ENCODE measurements at regions not wholly inside any gene's neighbourhood (a gene's known extent, or its start where the extent isn't known, plus 50 kb on each side); places are given as distances from the start of the nearest gene placed in this dataset.

DNA sequence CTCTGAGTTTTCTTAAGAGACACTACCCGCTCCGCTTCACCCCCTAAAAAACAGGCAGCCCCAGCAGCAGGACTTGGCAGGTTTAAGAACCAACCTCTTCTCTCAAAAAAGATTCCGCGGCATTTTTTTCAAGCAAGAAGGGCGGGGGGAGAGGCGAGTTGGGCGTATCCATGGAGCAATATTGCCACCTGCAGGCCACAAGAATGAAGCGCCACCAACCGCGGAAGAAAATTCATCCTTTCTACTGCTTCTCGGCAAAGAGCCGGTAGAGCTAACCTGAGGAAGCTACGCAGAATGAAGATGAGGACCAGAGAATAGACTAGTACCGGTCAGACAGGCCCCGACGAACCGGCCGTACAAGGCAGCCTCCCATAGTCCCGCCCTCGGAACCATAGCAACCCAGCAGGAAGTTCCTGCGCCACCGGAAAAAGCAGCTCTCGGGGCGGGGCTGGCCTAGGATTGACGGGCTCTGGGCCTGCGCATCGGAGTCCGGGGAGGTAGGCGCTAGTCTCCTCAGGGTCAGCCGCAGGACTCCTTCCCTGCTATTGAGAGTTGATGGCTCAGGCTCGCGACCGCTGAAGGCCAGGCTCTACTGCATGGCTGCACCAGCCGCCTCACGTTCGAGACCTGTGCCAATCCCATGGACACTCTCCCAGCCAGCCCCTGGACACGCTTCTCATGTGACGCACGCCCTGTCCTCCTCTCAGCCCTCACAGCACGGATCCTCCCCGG lies 76.9 kb downstream of the MAGED4 start:
- H3K9me3 ChIP-seq (ENCODE audit: control insufficient read depth, insufficient read depth, low read length) = no peaks in the 10 kb centered on the region
- peak overlapping the region; percentile 84; the same call in 1 of the 2 replicates for H3K18ac ChIP-seq (ENCODE audit: low read depth, low read length)
- H3K36me3 ChIP-seq (ENCODE audit: control insufficient read depth, insufficient read depth, low read length) = no peaks in the 10 kb centered on the region
- in situ Hi-C loops (cut with MboI; ENCODE audit: low sequenced_read_pairs) (no loop called here), dilution Hi-C loops (cut with HindIII; ENCODE audit: low sequenced_read_pairs, unreplicated experiment) (no loop called here), intact Hi-C loops (cut with micrococcal nuclease) (loop anchor here (2.0 to 5.0 kb wide), 2 partner anchors 621 to 774 kb away; no protein-coding TSS in a partner anchor)
- no peaks in the 10 kb centered on the region for H3K4me1 ChIP-seq (ENCODE audit: control insufficient read depth, insufficient read depth, low read length)
- peak overlapping the region; percentile 73 for H2BK5ac ChIP-seq (ENCODE audit: low read depth, low read length, poor library complexity, severe bottlenecking)
- ChIA-PET CTCF (no interaction called here), POLR2A (ENCODE audit: unreplicated experiment) (interaction anchor here (0.5 kb wide), 1 partner anchor 462 kb away, joined by 3 read pairs; no protein-coding TSS in a partner anchor)
- H2BK20ac ChIP-seq (ENCODE audit: low read depth, low read length) = peak overlapping the region; percentile 80; the same call in 1 of the 2 replicates
- peak overlapping the region; percentile 90 for H3K4me2 ChIP-seq (ENCODE audit: low read depth, low read length)
- peak overlapping the region; percentile 89 to 97 for H4K8ac ChIP-seq (ENCODE audit: low read depth in 2 of 2, low read length in 2 of 2)
- peak overlapping the region; percentile 99 for H2AFZ ChIP-seq (replicated peaks; ENCODE audit: low read length, poor library complexity)
- H2BK15ac ChIP-seq (ENCODE audit: low read depth, low read length) = peak overlapping the region; percentile 66; the same call in 1 of the 3 replicates
- H3K27me3 ChIP-seq (ENCODE audit: control insufficient read depth, insufficient read depth, low read length) = peaks cover 2% of the 10 kb centered on the region
- BruUV-seq (replicated peaks) = no TSS peak
- H4K5ac ChIP-seq (ENCODE audit: low read depth, low read length) = peak overlapping the region; percentile 90
- peak overlapping the region; percentile 98 for H3K56ac ChIP-seq (ENCODE audit: extremely low read depth, insufficient read depth, low read length)
- peak overlapping the region; percentile 96 for H3K4ac ChIP-seq (ENCODE audit: low read depth, low read length)
- H3K4me3 ChIP-seq (ENCODE audit: insufficient read depth, low read depth, low read length) = peak overlapping the region; percentile 68
- H3K23ac ChIP-seq (ENCODE audit: low read depth, low read length) = peak overlapping the region; percentile 91; the same call in 1 of the 2 replicates
- peak overlapping the region; percentile 95 for H2BK120ac ChIP-seq (ENCODE audit: low read depth, low read length)
- H3K14ac ChIP-seq (replicated peaks; ENCODE audit: low read depth, low read length) = peak overlapping the region; percentile 98
- H2AK5ac ChIP-seq (ENCODE audit: low read depth, low read length) = no peak overlapping the region
- peak overlapping the region; percentile 87 for H3K27ac ChIP-seq (ENCODE audit: insufficient read depth, low read length)
- H3K9ac ChIP-seq (ENCODE audit: low read depth, low read length) = peak overlapping the region; percentile 87
- TF ChIP-seq RCOR1 (IDR thresholded peaks at IDR 0.05; ENCODE audit: insufficient replicate concordance, low read length) (no peak), POLR2A (IDR thresholded peaks at IDR 0.05; ENCODE audit: low read depth, low read length) (no peak; the same call in 1 of the 2 replicates), CEBPB (IDR thresholded peaks at IDR 0.05; ENCODE audit: low read depth, low read length) (no peak), NFE2L2 (IDR thresholded peaks at IDR 0.05; ENCODE audit: low read depth, low read length) (no peak), MXI1 (IDR thresholded peaks at IDR 0.05; ENCODE audit: borderline replicate concordance, low read depth, low read length) (no peak), SMC3 (IDR thresholded peaks at IDR 0.05; ENCODE audit: low read depth, low read length) (peak; percentile 65), MAFK (IDR thresholded peaks at IDR 0.05; ENCODE audit: low read depth, low read length) (no peak), MAZ (IDR thresholded peaks at IDR 0.05; ENCODE audit: borderline replicate concordance, low read depth, low read length) (peak; percentile 99), RAD21 (IDR thresholded peaks at IDR 0.05; ENCODE audit: low read length) (peak; percentile 89), CHD1 (IDR thresholded peaks at IDR 0.05; ENCODE audit: low read depth, low read length) (no peak), RFX5 (IDR thresholded peaks at IDR 0.05; ENCODE audit: low read depth, low read length) (no peak)
- TF ChIP-seq, protein P1, sequence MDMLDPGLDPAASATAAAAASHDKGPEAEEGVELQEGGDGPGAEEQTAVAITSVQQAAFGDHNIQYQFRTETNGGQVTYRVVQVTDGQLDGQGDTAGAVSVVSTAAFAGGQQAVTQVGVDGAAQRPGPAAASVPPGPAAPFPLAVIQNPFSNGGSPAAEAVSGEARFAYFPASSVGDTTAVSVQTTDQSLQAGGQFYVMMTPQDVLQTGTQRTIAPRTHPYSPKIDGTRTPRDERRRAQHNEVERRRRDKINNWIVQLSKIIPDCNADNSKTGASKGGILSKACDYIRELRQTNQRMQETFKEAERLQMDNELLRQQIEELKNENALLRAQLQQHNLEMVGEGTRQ (IDR thresholded peaks at IDR 0.05; ENCODE audit: low read depth, low read length) = no peak
- TF ChIP-seq, protein P2, sequence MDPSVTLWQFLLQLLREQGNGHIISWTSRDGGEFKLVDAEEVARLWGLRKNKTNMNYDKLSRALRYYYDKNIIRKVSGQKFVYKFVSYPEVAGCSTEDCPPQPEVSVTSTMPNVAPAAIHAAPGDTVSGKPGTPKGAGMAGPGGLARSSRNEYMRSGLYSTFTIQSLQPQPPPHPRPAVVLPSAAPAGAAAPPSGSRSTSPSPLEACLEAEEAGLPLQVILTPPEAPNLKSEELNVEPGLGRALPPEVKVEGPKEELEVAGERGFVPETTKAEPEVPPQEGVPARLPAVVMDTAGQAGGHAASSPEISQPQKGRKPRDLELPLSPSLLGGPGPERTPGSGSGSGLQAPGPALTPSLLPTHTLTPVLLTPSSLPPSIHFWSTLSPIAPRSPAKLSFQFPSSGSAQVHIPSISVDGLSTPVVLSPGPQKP (IDR thresholded peaks at IDR 0.05; ENCODE audit: borderline replicate concordance, low read depth, low read length) = no peak
- TF ChIP-seq, protein P3, sequence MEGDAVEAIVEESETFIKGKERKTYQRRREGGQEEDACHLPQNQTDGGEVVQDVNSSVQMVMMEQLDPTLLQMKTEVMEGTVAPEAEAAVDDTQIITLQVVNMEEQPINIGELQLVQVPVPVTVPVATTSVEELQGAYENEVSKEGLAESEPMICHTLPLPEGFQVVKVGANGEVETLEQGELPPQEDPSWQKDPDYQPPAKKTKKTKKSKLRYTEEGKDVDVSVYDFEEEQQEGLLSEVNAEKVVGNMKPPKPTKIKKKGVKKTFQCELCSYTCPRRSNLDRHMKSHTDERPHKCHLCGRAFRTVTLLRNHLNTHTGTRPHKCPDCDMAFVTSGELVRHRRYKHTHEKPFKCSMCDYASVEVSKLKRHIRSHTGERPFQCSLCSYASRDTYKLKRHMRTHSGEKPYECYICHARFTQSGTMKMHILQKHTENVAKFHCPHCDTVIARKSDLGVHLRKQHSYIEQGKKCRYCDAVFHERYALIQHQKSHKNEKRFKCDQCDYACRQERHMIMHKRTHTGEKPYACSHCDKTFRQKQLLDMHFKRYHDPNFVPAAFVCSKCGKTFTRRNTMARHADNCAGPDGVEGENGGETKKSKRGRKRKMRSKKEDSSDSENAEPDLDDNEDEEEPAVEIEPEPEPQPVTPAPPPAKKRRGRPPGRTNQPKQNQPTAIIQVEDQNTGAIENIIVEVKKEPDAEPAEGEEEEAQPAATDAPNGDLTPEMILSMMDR (conservative IDR thresholded peaks at IDR 0.05; ENCODE audit: low read depth, low read length) = peak; percentile 96
- H4K20me1 ChIP-seq (ENCODE audit: insufficient read depth, low read length) = no peaks in the 10 kb centered on the region
- H3K9me1 ChIP-seq (ENCODE audit: insufficient read depth, low read length) = no peaks in the 10 kb centered on the region
- ATAC-seq (ENCODE audit: low read depth) = peak; percentile 100
- H3K79me1 ChIP-seq (ENCODE audit: low read depth in 1 of 2, low read length in 2 of 2) = no peaks in the 10 kb centered on the region
- H4K91ac ChIP-seq (ENCODE audit: insufficient read depth, low read depth, low read length) = peak overlapping the region; percentile 93
- H2AK9ac ChIP-seq (replicated peaks; ENCODE audit: low read depth, low read length, poor library complexity) = peak overlapping the region; percentile 74
- peak; percentile 85 for DNase-seq
- 0% methylated on average over 22 of the region's 41 CpGs; no CpG with 5 or more reads in 1 of the 2 experiments for whole genome bisulfite sequencing, 2 experiments (ENCODE audit: extremely low coverage in 2 of 2, insufficient read length in 1 of 2)

Measured in IMR-90 (cell line).